ENCODE measurements at regions not wholly inside any gene's neighbourhood (a gene's known extent, or its start where the extent isn't known, plus 50 kb on each side); places are given as distances from the start of the nearest gene placed in this dataset.
"Not testable (repeated sequence)": the region's sequence is repeated elsewhere in the genome, so short reads cannot be mapped to it uniquely, and the experiment has no call there.

DNA sequence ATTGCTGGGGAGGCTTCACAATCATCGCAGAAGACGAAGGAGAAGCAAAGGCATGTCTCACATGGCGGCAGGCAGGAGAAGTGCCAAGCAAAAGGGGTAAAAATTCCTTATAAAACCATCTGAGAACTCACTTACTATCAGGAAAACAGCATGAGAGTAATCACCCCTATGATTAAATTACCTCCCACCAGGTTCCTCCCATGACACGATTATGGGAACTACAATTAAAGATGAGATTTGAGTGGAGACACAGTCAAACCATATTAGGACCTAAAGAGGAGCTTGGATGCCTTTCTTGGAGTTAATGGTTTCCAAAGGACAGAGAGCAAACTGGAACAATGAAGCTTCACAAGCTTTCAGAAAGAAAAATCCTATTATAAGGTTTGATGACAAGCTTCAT, 168.4 kb upstream of the SMARCAD1 start:
- H3K4me3 ChIP-seq (ENCODE audit: low read depth, low read length) = no peak overlapping the region
- TF ChIP-seq POLR2A (IDR thresholded peaks at IDR 0.05; ENCODE audit: extremely low read depth, insufficient read length) = no peak
- TF ChIP-seq, protein P1, sequence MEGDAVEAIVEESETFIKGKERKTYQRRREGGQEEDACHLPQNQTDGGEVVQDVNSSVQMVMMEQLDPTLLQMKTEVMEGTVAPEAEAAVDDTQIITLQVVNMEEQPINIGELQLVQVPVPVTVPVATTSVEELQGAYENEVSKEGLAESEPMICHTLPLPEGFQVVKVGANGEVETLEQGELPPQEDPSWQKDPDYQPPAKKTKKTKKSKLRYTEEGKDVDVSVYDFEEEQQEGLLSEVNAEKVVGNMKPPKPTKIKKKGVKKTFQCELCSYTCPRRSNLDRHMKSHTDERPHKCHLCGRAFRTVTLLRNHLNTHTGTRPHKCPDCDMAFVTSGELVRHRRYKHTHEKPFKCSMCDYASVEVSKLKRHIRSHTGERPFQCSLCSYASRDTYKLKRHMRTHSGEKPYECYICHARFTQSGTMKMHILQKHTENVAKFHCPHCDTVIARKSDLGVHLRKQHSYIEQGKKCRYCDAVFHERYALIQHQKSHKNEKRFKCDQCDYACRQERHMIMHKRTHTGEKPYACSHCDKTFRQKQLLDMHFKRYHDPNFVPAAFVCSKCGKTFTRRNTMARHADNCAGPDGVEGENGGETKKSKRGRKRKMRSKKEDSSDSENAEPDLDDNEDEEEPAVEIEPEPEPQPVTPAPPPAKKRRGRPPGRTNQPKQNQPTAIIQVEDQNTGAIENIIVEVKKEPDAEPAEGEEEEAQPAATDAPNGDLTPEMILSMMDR (IDR thresholded peaks at IDR 0.05; ENCODE audit: low read depth, low read length) = no peak
- TF ChIP-seq, protein P2, sequence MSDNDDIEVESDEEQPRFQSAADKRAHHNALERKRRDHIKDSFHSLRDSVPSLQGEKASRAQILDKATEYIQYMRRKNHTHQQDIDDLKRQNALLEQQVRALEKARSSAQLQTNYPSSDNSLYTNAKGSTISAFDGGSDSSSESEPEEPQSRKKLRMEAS (IDR thresholded peaks at IDR 0.05; ENCODE audit: low read depth, low read length) = no peak
- no peak for TF ChIP-seq MYC (IDR thresholded peaks at IDR 0.05; ENCODE audit: low read depth, low read length)
- no peak for DNase-seq (ENCODE audit: low read depth)

DNA sequence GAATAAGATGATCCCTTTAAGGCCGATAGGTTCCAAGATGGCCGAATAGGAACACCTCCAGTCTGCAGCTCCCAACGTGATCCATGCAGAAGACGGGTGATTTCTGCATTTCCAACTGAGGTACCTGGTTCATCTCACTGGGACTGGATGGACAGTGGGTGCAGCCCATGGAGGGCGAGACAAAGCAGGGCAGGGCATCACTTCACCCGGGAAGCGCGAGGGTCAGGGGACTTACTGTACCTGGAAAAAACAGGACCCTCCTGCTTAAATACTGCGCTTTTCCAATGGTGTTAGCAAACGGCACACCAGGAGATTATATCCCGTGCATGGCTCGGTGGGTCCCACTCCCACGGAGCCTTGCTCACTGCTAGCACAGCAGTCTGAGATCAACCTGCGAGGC, 163.2 kb upstream of the SMARCAD1 start:
- H3K4me3 ChIP-seq (ENCODE audit: low read depth, low read length); DNase-seq (ENCODE audit: low read depth): not testable (repeated sequence)

DNA sequence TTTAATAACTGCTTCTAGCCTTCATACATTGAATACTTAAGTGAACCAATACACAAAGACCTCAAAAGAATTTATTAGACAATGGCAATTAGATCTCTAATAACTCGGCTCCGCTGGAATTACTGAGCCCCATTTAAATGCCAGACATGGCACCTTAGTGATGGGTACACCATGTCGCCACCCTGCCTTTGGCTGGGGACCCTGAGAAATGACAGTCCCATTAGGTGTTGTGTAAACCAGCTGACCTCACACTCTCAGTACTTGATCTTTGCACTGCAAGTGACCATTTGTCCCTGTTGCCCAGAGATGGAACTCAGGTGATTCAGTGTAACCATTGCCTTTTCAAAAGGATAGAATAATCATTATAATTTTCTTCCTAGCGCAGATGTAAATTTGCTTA, 144.6 kb upstream of the SMARCAD1 start:
- no peak overlapping the region for H3K4me3 ChIP-seq (ENCODE audit: low read depth, low read length)
- no peak for TF ChIP-seq POLR2A (IDR thresholded peaks at IDR 0.05; ENCODE audit: extremely low read depth, insufficient read length)
- no peak for TF ChIP-seq MYC (IDR thresholded peaks at IDR 0.05; ENCODE audit: low read depth, low read length)
- TF ChIP-seq, protein P1 (IDR thresholded peaks at IDR 0.05; ENCODE audit: low read depth, low read length) = no peak
- TF ChIP-seq, protein P2 (IDR thresholded peaks at IDR 0.05; ENCODE audit: low read depth, low read length) = no peak
- no peak for DNase-seq (ENCODE audit: low read depth)

DNA sequence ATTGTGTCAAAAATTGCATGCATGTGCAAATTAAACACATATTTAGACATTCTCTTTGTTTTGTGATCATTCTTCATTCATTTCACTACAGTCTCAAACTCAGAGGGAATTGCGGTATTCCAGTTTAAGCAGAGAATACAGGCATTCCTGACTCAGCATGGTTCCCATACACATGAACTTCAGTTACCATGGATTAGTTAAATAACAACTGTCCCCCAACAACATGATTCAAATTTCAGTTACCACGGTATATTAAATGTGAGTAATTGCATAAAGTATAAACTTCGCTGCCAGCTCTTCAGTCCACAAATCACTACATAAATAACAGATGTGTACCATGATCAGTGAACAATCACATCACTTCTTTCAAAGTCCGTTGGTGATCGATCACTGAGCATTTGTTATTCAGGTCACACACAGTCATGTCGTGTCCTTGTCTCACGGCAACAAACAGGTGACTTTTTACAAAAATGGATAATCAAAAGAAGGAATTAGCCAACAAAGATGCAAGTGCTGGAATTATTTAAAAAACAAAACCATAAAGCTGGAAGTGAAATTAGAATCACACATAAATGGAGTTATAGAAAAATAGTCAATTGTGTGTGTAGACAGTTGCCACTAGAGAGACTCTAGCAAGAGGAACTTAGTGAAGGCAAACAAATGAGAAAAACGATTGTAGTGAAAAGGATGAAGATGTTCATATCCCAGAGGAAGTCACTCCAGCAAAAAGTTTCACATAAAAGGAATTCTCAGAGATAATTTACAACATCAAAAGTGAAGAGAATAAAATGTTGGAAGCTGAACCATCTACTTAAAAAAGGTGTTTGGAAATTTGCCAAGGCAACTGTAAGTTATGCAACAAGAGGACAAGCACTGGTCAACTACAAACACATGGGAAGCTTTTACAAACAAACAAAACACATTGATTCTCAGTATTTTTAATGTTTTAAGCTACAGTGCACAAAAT, 138.6 kb upstream of the SMARCAD1 start:
- DNase-seq (ENCODE audit: low read depth) = no peak
- H3K4me3 ChIP-seq (ENCODE audit: low read depth, low read length) = no peak overlapping the region

DNA sequence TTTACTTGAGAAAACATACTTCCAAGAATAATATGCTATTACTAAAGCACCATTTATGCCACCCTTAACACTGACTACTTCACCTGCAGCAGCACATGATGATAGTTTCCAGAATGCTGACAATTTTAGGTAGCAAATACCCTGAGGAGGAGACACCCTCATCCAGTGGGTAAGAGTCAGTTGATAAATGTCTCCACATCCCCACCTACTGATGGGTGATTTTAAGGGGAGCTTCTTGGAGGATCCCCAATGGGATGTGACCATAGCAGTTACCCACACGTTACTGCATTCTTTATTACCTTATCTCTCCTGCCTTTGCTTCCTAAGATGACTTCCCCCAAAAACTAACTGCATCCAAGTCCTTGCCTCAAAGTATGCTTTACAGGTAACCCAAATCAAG, 131.2 kb upstream of the SMARCAD1 start:
- no peak for DNase-seq (ENCODE audit: low read depth)
- H3K4me3 ChIP-seq (ENCODE audit: low read depth, low read length) = no peak overlapping the region
- TF ChIP-seq MYC (IDR thresholded peaks at IDR 0.05; ENCODE audit: low read depth, low read length) (no peak), POLR2A (IDR thresholded peaks at IDR 0.05; ENCODE audit: extremely low read depth, insufficient read length) (no peak)

More for the DNA sequence above, 138.6 kb upstream of the SMARCAD1 start:
- TF ChIP-seq, protein P2 (IDR thresholded peaks at IDR 0.05; ENCODE audit: low read depth, low read length) = no peak
- no peak for TF ChIP-seq POLR2A (IDR thresholded peaks at IDR 0.05; ENCODE audit: extremely low read depth, insufficient read length)
- TF ChIP-seq, protein P1 (IDR thresholded peaks at IDR 0.05; ENCODE audit: low read depth, low read length) = no peak
- TF ChIP-seq MYC (IDR thresholded peaks at IDR 0.05; ENCODE audit: low read depth, low read length) = no peak

DNA sequence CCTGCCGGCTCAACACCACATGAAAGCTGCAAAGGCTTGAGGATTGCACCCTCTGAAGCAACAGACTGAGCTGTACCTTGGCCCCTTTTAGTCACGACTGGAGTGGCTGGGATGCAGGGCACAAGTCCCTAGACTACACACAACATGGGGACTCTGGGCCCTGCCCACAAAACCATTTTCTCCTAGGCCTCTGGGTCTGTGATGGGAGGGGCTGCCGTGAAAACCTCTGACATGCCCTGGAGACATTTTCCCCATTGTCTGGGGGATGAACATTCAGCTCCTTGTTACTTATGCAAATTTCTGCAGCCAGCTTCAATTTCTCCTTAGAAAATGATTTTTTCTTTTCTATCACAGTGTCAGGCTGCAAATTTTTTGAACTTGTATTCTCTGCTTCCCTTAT, 123.5 kb upstream of the SMARCAD1 start:
- DNase-seq (ENCODE audit: low read depth) = no peak
- TF ChIP-seq, protein P1 (IDR thresholded peaks at IDR 0.05; ENCODE audit: low read depth, low read length) = no peak
- TF ChIP-seq, protein P2 (IDR thresholded peaks at IDR 0.05; ENCODE audit: low read depth, low read length) = no peak
- no peak for TF ChIP-seq MYC (IDR thresholded peaks at IDR 0.05; ENCODE audit: low read depth, low read length)
- TF ChIP-seq POLR2A (IDR thresholded peaks at IDR 0.05; ENCODE audit: extremely low read depth, insufficient read length) = no peak
- H3K4me3 ChIP-seq (ENCODE audit: low read depth, low read length) = no peak overlapping the region

DNA sequence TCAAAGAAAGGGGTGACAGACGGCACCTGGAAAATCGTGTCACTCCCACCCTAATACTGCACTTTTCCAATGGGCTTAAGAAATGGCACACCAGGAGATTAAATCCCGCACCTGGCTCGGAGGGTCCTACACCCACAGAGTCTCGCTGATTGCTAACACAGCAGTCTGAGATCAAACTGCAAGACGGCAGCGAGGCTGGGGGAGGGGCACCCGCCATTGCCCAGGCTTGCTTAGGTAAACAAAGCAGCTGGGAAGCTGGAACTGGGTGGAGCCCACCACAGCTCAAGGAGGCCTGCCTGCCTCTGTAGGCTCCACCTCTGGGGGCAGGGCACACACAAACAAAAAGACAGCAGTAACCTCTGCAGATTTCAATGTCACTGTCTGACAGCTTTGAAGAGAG, 108.5 kb upstream of the SMARCAD1 start:
- H3K4me3 ChIP-seq (ENCODE audit: low read depth, low read length); DNase-seq (ENCODE audit: low read depth): not testable (repeated sequence)

Measured in NB4 (cell line).